GM12874 (cell line): ENCODE measurements at regions not wholly inside any gene's neighbourhood (a gene's known extent, or its start where the extent isn't known, plus 50 kb on each side); places are given as distances from the start of the nearest gene placed in this dataset.

Experiments
- CTCF ChIP-seq: IDR thresholded peaks from 2 replicates; pipeline ENCODE4 v1.5.1; 2011; ENCODE audit warnings: low read depth, mild to moderate bottlenecking, control low read depth, low read length, moderate library complexity; ENCODE audit not compliant: insufficient read depth

- TF ChIP-seq CTCF = no peak
Observed at GRCh38 chr5:99022250-99022649, 93.4 kb upstream of the CHD1 start.

GRCh38 chr5:99020698-99021048, 91.9 kb upstream of the CHD1 start:
- TF ChIP-seq CTCF = no peak

GRCh38 chr5:99019812-99020697, 91.2 kb upstream of the CHD1 start:
- no peak for TF ChIP-seq CTCF

- TF ChIP-seq CTCF = no peak
Observed at GRCh38 chr5:99019254-99019653, 90.4 kb upstream of the CHD1 start.

- no peak for TF ChIP-seq CTCF
Observed at GRCh38 chr5:99010294-99010693, 81.5 kb upstream of the CHD1 start.

- TF ChIP-seq CTCF = no peak
Observed at GRCh38 chr5:99005506-99005905, 76.7 kb upstream of the CHD1 start.

GRCh38 chr5:99004960-99005359, 76.2 kb upstream of the CHD1 start:
- no peak for TF ChIP-seq CTCF

GRCh38 chr5:99000876-99001275, 72.1 kb upstream of the CHD1 start:
- TF ChIP-seq CTCF = no peak
